ENCODE measurements at regions not wholly inside any gene's neighbourhood (a gene's known extent, or its start where the extent isn't known, plus 50 kb on each side); places are given as distances from the start of the nearest gene placed in this dataset.
"Not testable (repeated sequence)": the region's sequence is repeated elsewhere in the genome, so short reads cannot be mapped to it uniquely, and the experiment has no call there.

DNA sequence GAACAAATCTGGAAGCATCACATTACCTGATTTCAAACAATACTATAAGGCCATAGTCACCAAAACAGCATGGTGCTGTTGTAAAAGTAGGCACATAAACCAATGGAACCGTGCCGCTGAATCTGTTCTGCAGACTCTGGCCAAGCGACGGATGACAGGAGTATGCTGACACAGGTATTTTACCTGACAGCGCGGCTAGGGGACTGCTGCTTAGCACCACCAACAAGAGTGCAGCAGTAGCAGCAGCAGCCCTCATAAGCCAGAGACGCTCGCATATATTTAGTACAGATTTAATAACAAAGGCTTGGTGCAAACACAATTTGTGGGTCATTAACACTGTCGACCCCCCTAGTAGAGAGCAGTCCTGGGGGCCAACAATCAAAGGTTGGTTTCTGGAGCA lies 677.6 kb upstream of the LMO3 start:
- H3K27me3 ChIP-seq (ENCODE audit: control insufficient read depth in 2 of 2, insufficient read depth in 2 of 2, low read length in 2 of 2), result no peaks in the 10 kb centered on the region
- no peak overlapping the region for H3K27ac ChIP-seq (ENCODE audit: low read depth, low read length)
- ATAC-seq (no peak), DNase-seq (no peak)
- intact Hi-C loops (cut with micrococcal nuclease), result no loop called here
- Mint-ChIP-seq H3K36me3 (no peaks in the 10 kb centered on the region), H3K4me1 (no peaks in the 10 kb centered on the region), H3K4me3 (no peak overlapping the region), H3K27ac (no peak overlapping the region), H3K9me3 (peaks cover 0 to 25% (median 8%) of the 10 kb centered on the region in 11 donors), H3K27me3 (no peaks in the 10 kb centered on the region)
- H3K36me3 ChIP-seq (ENCODE audit: control insufficient read depth in 2 of 3, insufficient read depth in 3 of 3, low read length in 3 of 3), result no peaks in the 10 kb centered on the region
- peaks cover 0 to 5% (median 0%) of the 10 kb centered on the region in 3 experiments for H3K9me3 ChIP-seq (ENCODE audit: control insufficient read depth in 2 of 3, low read length in 3 of 3)
- CTCF ChIA-PET, result no interaction called here
- no peak overlapping the region for H3K4me3 ChIP-seq (ENCODE audit: low read length)
- POLR2A ChIA-PET, result no interaction called here
- H3K4me1 ChIP-seq (ENCODE audit: control insufficient read depth in 2 of 2, insufficient read depth in 2 of 2, low read length in 2 of 2), result no peaks in the 10 kb centered on the region

DNA sequence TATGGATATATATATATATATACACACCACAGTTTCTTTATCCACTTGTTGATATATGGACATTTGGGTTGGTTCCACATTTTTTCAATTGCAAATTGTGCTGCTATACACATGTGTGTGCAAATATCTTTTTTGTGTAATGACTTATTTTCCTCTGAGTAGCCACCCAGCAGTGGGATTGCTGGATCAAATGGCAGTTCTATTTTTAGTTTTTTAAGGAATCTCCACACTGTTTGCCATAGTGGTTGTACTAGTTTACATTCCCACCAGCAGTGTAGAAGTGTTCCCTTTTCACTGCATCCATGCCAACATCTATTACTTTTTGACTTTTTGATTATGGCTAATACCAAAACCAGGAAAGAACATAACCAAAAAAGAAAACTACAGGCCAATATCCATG lies 676.2 kb upstream of the LMO3 start:
- intact Hi-C loops (cut with micrococcal nuclease); DNase-seq; H3K27me3 ChIP-seq (ENCODE audit: control insufficient read depth in 2 of 2, insufficient read depth in 2 of 2, low read length in 2 of 2); H3K36me3 Mint-ChIP-seq; CTCF ChIA-PET; ATAC-seq; H3K27me3 Mint-ChIP-seq; H3K4me1 Mint-ChIP-seq; H3K36me3 ChIP-seq (ENCODE audit: control insufficient read depth in 2 of 3, insufficient read depth in 3 of 3, low read length in 3 of 3); H3K4me3 Mint-ChIP-seq; POLR2A ChIA-PET; H3K4me3 ChIP-seq (ENCODE audit: low read length); H3K4me1 ChIP-seq (ENCODE audit: control insufficient read depth in 2 of 2, insufficient read depth in 2 of 2, low read length in 2 of 2); H3K9me3 ChIP-seq (ENCODE audit: control insufficient read depth in 2 of 3, low read length in 3 of 3); H3K27ac ChIP-seq (ENCODE audit: low read depth, low read length); H3K27ac Mint-ChIP-seq: not testable (repeated sequence)
- H3K9me3 Mint-ChIP-seq, result peaks cover 0 to 18% (median 8%) of the 10 kb centered on the region in 11 donors

GRCh38 chr12:17278946-17279345 lies 673.0 kb upstream of the LMO3 start:
- Histone ChIP-seq H3K4me3 (ENCODE audit: low read length) (no peak overlapping the region), H3K9me3 (ENCODE audit: control insufficient read depth in 2 of 3, low read length in 3 of 3) (no peaks in the 10 kb centered on the region), H3K27me3 (ENCODE audit: control insufficient read depth in 2 of 2, insufficient read depth in 2 of 2, low read length in 2 of 2) (no peaks in the 10 kb centered on the region), H3K4me1 (ENCODE audit: control insufficient read depth in 2 of 2, insufficient read depth in 2 of 2, low read length in 2 of 2) (no peaks in the 10 kb centered on the region), H3K27ac (ENCODE audit: low read depth, low read length) (no peak overlapping the region), H3K36me3 (ENCODE audit: control insufficient read depth in 2 of 3, insufficient read depth in 3 of 3, low read length in 3 of 3) (no peaks in the 10 kb centered on the region)
- H3K27me3 Mint-ChIP-seq, result no peaks in the 10 kb centered on the region
- ChIA-PET CTCF (no interaction called here), POLR2A (no interaction called here)
- H3K4me3 Mint-ChIP-seq, result no peak overlapping the region
- H3K9me3 Mint-ChIP-seq, result peaks cover 0 to 24% (median 6%) of the 10 kb centered on the region in 11 donors
- intact Hi-C loops (cut with micrococcal nuclease), result no loop called here
- H3K36me3 Mint-ChIP-seq, result no peaks in the 10 kb centered on the region
- no peak overlapping the region for H3K27ac Mint-ChIP-seq
- H3K4me1 Mint-ChIP-seq, result no peaks in the 10 kb centered on the region
- ATAC-seq (no peak), DNase-seq (no peak)

DNA sequence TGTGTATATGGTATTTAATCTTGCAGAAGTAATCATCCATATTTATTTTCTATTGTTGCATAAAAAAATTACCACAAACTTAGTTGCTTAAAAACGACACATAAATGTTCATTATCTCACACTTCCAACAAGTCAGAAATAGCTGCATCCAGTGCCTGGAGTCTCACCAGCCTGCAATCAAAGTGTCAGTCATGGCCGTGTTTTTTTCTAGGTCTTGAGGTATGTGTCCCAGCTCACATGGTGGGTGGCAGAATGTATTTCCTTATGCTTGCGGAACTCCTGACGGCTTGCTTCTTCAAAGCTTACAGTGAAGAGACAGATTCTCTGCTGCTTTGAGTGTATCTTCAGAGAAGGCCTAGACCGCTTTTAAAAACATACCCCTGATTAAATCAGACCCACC lies 670.2 kb upstream of the LMO3 start:
- H3K4me1 ChIP-seq (ENCODE audit: control insufficient read depth in 2 of 2, insufficient read depth in 2 of 2, low read length in 2 of 2), result no peaks in the 10 kb centered on the region
- H3K27ac Mint-ChIP-seq, result no peak overlapping the region
- no peak for DNase-seq
- ATAC-seq, result no peak
- intact Hi-C loops (cut with micrococcal nuclease), result no loop called here
- no peak overlapping the region for H3K4me3 Mint-ChIP-seq
- ChIA-PET POLR2A (no interaction called here), CTCF (no interaction called here)
- H3K9me3 ChIP-seq (ENCODE audit: control insufficient read depth in 2 of 3, low read length in 3 of 3), result no peaks in the 10 kb centered on the region
- H3K36me3 Mint-ChIP-seq, result no peaks in the 10 kb centered on the region
- no peaks in the 10 kb centered on the region for H3K4me1 Mint-ChIP-seq
- no peaks in the 10 kb centered on the region for H3K36me3 ChIP-seq (ENCODE audit: control insufficient read depth in 2 of 3, insufficient read depth in 3 of 3, low read length in 3 of 3)
- no peaks in the 10 kb centered on the region for H3K27me3 ChIP-seq (ENCODE audit: control insufficient read depth in 2 of 2, insufficient read depth in 2 of 2, low read length in 2 of 2)
- no peak overlapping the region for H3K4me3 ChIP-seq (ENCODE audit: low read length)
- peaks cover 0 to 11% (median 4%) of the 10 kb centered on the region in 11 donors for H3K9me3 Mint-ChIP-seq
- no peaks in the 10 kb centered on the region for H3K27me3 Mint-ChIP-seq
- no peak overlapping the region for H3K27ac ChIP-seq (ENCODE audit: low read depth, low read length)

GRCh38 chr12:17266856-17267255 lies 660.9 kb upstream of the LMO3 start:
- Mint-ChIP-seq H3K27me3 (no peaks in the 10 kb centered on the region), H3K36me3 (no peaks in the 10 kb centered on the region), H3K9me3 (peaks cover 0 to 11% (median 2%) of the 10 kb centered on the region in 11 donors), H3K4me1 (no peaks in the 10 kb centered on the region), H3K4me3 (no peak overlapping the region), H3K27ac (no peak overlapping the region)
- H3K27me3 ChIP-seq (ENCODE audit: control insufficient read depth in 2 of 2, insufficient read depth in 2 of 2, low read length in 2 of 2), result no peaks in the 10 kb centered on the region
- POLR2A ChIA-PET, result no interaction called here
- ATAC-seq (no peak), DNase-seq (no peak)
- no peaks in the 10 kb centered on the region for H3K9me3 ChIP-seq (ENCODE audit: control insufficient read depth in 2 of 3, low read length in 3 of 3)
- H3K4me1 ChIP-seq (ENCODE audit: control insufficient read depth in 2 of 2, insufficient read depth in 2 of 2, low read length in 2 of 2), result no peaks in the 10 kb centered on the region
- no peaks in the 10 kb centered on the region for H3K36me3 ChIP-seq (ENCODE audit: control insufficient read depth in 2 of 3, insufficient read depth in 3 of 3, low read length in 3 of 3)
- CTCF ChIA-PET, result no interaction called here
- intact Hi-C loops (cut with micrococcal nuclease), result no loop called here
- no peak overlapping the region for H3K4me3 ChIP-seq (ENCODE audit: low read length)
- no peak overlapping the region for H3K27ac ChIP-seq (ENCODE audit: low read depth, low read length)

DNA sequence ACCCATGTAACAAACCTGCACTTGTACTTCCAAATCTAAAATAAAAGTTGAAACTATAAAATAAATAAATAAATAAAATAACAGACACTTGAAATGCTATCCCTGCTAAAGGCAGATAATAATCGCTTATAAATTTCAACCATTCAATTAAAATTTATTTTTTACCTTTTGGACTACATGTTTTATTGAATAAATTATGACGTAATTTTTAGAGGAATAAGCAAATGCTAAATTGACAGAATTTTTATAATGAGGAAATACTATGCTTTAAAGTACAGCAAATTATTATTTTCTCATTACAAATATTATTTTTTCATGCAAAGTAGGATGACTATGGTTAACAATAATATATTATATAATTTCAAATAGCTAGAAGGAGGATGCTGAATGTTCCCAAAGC lies 658.6 kb upstream of the LMO3 start:
- intact Hi-C loops (cut with micrococcal nuclease), result no loop called here
- H3K36me3 ChIP-seq (ENCODE audit: control insufficient read depth in 2 of 3, insufficient read depth in 3 of 3, low read length in 3 of 3), result no peaks in the 10 kb centered on the region
- ChIA-PET CTCF (no interaction called here), POLR2A (no interaction called here)
- Mint-ChIP-seq H3K4me1 (no peaks in the 10 kb centered on the region), H3K36me3 (no peaks in the 10 kb centered on the region), H3K27ac (no peak overlapping the region), H3K9me3 (peaks cover 0 to 5% (median 2%) of the 10 kb centered on the region in 11 donors), H3K4me3 (no peak overlapping the region), H3K27me3 (no peaks in the 10 kb centered on the region)
- no peak for ATAC-seq
- no peaks in the 10 kb centered on the region for H3K27me3 ChIP-seq (ENCODE audit: control insufficient read depth in 2 of 2, insufficient read depth in 2 of 2, low read length in 2 of 2)
- H3K9me3 ChIP-seq (ENCODE audit: control insufficient read depth in 2 of 3, low read length in 3 of 3), result no peaks in the 10 kb centered on the region
- DNase-seq, result no peak
- H3K27ac ChIP-seq (ENCODE audit: low read depth, low read length), result no peak overlapping the region
- H3K4me3 ChIP-seq (ENCODE audit: low read length), result no peak overlapping the region
- H3K4me1 ChIP-seq (ENCODE audit: control insufficient read depth in 2 of 2, insufficient read depth in 2 of 2, low read length in 2 of 2), result no peaks in the 10 kb centered on the region

- H3K36me3 Mint-ChIP-seq, result peaks cover 0 to 4% (median 0%) of the 10 kb centered on the region in 5 donors
- Histone ChIP-seq H3K9me3 (ENCODE audit: control insufficient read depth in 2 of 3, low read length in 3 of 3) (no peaks in the 10 kb centered on the region), H3K27ac (ENCODE audit: low read depth, low read length) (no peak overlapping the region), H3K36me3 (ENCODE audit: control insufficient read depth in 2 of 3, insufficient read depth in 3 of 3, low read length in 3 of 3) (no peaks in the 10 kb centered on the region), H3K27me3 (ENCODE audit: control insufficient read depth in 2 of 2, insufficient read depth in 2 of 2, low read length in 2 of 2) (no peaks in the 10 kb centered on the region), H3K4me1 (ENCODE audit: control insufficient read depth in 2 of 2, insufficient read depth in 2 of 2, low read length in 2 of 2) (no peaks in the 10 kb centered on the region), H3K4me3 (ENCODE audit: low read length) (no peak overlapping the region)
- H3K4me1 Mint-ChIP-seq, result no peaks in the 10 kb centered on the region
- H3K4me3 Mint-ChIP-seq, result no peak overlapping the region
- no peaks in the 10 kb centered on the region for H3K27me3 Mint-ChIP-seq
- POLR2A ChIA-PET, result no interaction called here
- ATAC-seq (no peak), DNase-seq (no peak)
- H3K27ac Mint-ChIP-seq, result no peak overlapping the region
- CTCF ChIA-PET, result no interaction called here
- H3K9me3 Mint-ChIP-seq, result peaks cover 0 to 33% (median 16%) of the 10 kb centered on the region in 11 donors
- intact Hi-C loops (cut with micrococcal nuclease), result no loop called here
Measured at GRCh38 chr12:17239874-17240273, 633.9 kb upstream of the LMO3 start.
